ENCODE measurements at regions not wholly inside any gene's neighbourhood (a gene's known extent, or its start where the extent isn't known, plus 50 kb on each side); places are given as distances from the start of the nearest gene placed in this dataset.

- Histone ChIP-seq H3K4me3 (replicated peaks in 1 of 3; ENCODE audit: insufficient read depth in 1 of 3, low read depth in 2 of 3, low read length in 3 of 3) (no peak overlapping the region), H3K4me2 (ENCODE audit: low read depth, low read length) (no peak overlapping the region), H3K27ac (ENCODE audit: extremely low read length, insufficient read depth, low read length) (no peak overlapping the region), H3K9ac (ENCODE audit: insufficient read depth, low read depth, low read length) (no peak overlapping the region), H3K36me3 (replicated peaks in 1 of 2; ENCODE audit: control insufficient read depth in 1 of 2, insufficient read depth in 2 of 2, low read length in 2 of 2) (no peaks in the 10 kb centered on the region), H2AFZ (ENCODE audit: low read length) (no peak overlapping the region), H3K27me3 (ENCODE audit: control insufficient read depth in 1 of 2, insufficient read depth in 2 of 2, low read length in 2 of 2) (no peaks in the 10 kb centered on the region), H3K4me1 (ENCODE audit: insufficient read depth, low read length) (no peaks in the 10 kb centered on the region), H3K9me3 (ENCODE audit: low read length) (peaks cover 4% of the 10 kb centered on the region; the same call in 1 of the 2 replicates), H3K79me2 (ENCODE audit: insufficient read depth, low read length) (no peaks in the 10 kb centered on the region), H4K20me1 (ENCODE audit: insufficient read depth, low read length) (no peaks in the 10 kb centered on the region)
- intact Hi-C loops (cut with micrococcal nuclease; ENCODE audit: unreplicated experiment) = no loop called here
- no peak for ATAC-seq
- ChIA-PET POLR2A (no interaction called here), CTCF (ENCODE audit: low intra/inter-chr PET ratio, low total read pairs) (no interaction called here)
- no peak for TF ChIP-seq ZNF407 (CRISPR knock-in tag; IDR thresholded peaks at IDR 0.05; ENCODE audit: not compliant biosample characterization)
- no peak for TF ChIP-seq THAP7 (CRISPR knock-in tag; IDR thresholded peaks at IDR 0.05)
- no peak for TF ChIP-seq PHB2 (IDR thresholded peaks at IDR 0.05; ENCODE audit: partially characterized antibody)
- no peak for TF ChIP-seq ZNF44 (CRISPR knock-in tag; IDR thresholded peaks at IDR 0.05)
- TF ChIP-seq HES4 (CRISPR knock-in tag; IDR thresholded peaks at IDR 0.05; ENCODE audit: borderline replicate concordance) = no peak
- TF ChIP-seq KAT7 (CRISPR knock-in tag; IDR thresholded peaks at IDR 0.05; ENCODE audit: borderline replicate concordance) = no peak
- no peak for TF ChIP-seq NONO (IDR thresholded peaks at IDR 0.05)
- TF ChIP-seq NONO (CRISPR knock-in tag; conservative IDR thresholded peaks at IDR 0.05) = no peak
- TF ChIP-seq ZMAT3 (CRISPR knock-in tag; conservative IDR thresholded peaks at IDR 0.05) = no peak
- TF ChIP-seq ZSCAN30 (CRISPR knock-in tag; IDR thresholded peaks at IDR 0.05) = no peak
- TF ChIP-seq ZFYVE20 (CRISPR knock-in tag; IDR thresholded peaks at IDR 0.05; ENCODE audit: borderline replicate concordance, low read depth) = no peak
- no peak for TF ChIP-seq MXD1 (CRISPR knock-in tag; IDR thresholded peaks at IDR 0.05)
- BruUV-seq (replicated peaks) = no TSS peak
- in situ Hi-C loops (cut with HindIII; ENCODE audit: extremely low pct_ligation_motif_present, low pct_unique_long_range_greater_than_20kb) = no loop called here
- no peak for FAIRE-seq
- no peak for DNase-seq (ENCODE audit: low spot score)
- WGBS (ENCODE audit: low lambda C conversion rate) = 0% methylated on average over 4 of the region's 4 CpGs
Measured at GRCh38 chr4:141788169-141788915, 152.0 kb downstream of the IL15 start.
